Central memory CD4-positive, alpha-beta T cell (primary cell): ENCODE measurements at regions not wholly inside any gene's neighbourhood (a gene's known extent, or its start where the extent isn't known, plus 50 kb on each side); places are given as distances from the start of the nearest gene placed in this dataset.

ENCODE experiments used
- DNase-seq: peaks from one replicate; pipeline ENCODE4 v3.0.0; 2022

- no peak for DNase-seq
Measured at GRCh38 chr15:97840501-97840900, 120.0 kb upstream of the ARRDC4 start.

- no peak for DNase-seq
Measured at GRCh38 chr15:97841558-97841957, 118.9 kb upstream of the ARRDC4 start.

GRCh38 chr15:97849183-97849582, 111.3 kb upstream of the ARRDC4 start:
- no peak for DNase-seq

GRCh38 chr15:97858296-97858695, 102.2 kb upstream of the ARRDC4 start:
- DNase-seq = no peak

GRCh38 chr15:97861529-97862260, 98.8 kb upstream of the ARRDC4 start:
- DNase-seq = no peak

GRCh38 chr15:97866959-97867358, 93.5 kb upstream of the ARRDC4 start:
- DNase-seq = no peak

GRCh38 chr15:97867870-97868269, 92.6 kb upstream of the ARRDC4 start:
- no peak for DNase-seq

GRCh38 chr15:97868981-97869380, 91.5 kb upstream of the ARRDC4 start:
- DNase-seq = no peak

GRCh38 chr15:97870771-97871170, 89.7 kb upstream of the ARRDC4 start:
- no peak for DNase-seq

- no peak for DNase-seq
Measured at GRCh38 chr15:97874139-97874538, 86.4 kb upstream of the ARRDC4 start.

GRCh38 chr15:97875025-97875512, 85.4 kb upstream of the ARRDC4 start:
- no peak for DNase-seq

- DNase-seq = no peak
Measured at GRCh38 chr15:97875513-97876280, 84.8 kb upstream of the ARRDC4 start.

GRCh38 chr15:97876281-97876675, 84.2 kb upstream of the ARRDC4 start:
- DNase-seq = no peak

GRCh38 chr15:97881346-97881965, 79.0 kb upstream of the ARRDC4 start:
- no peak for DNase-seq

- DNase-seq = no peak
Measured at GRCh38 chr15:97884513-97885131, 75.9 kb upstream of the ARRDC4 start.

- no peak for DNase-seq
Measured at GRCh38 chr15:97890307-97890706, 70.2 kb upstream of the ARRDC4 start.

GRCh38 chr15:97892167-97892938, 68.2 kb upstream of the ARRDC4 start:
- DNase-seq = no peak

GRCh38 chr15:97893967-97894366, 66.5 kb upstream of the ARRDC4 start:
- no peak for DNase-seq

GRCh38 chr15:97899981-97900380, 60.5 kb upstream of the ARRDC4 start:
- no peak for DNase-seq

GRCh38 chr15:97902140-97902780, 58.2 kb upstream of the ARRDC4 start:
- DNase-seq = no peak

- no peak for DNase-seq
Measured at GRCh38 chr15:97903560-97903959, 56.9 kb upstream of the ARRDC4 start.
